Liver (tissue), 3 donors: ENCODE measurements at regions not wholly inside any gene's neighbourhood (a gene's known extent, or its start where the extent isn't known, plus 50 kb on each side); places are given as distances from the start of the nearest gene placed in this dataset.

Experiments used
- EGR1 ChIP-seq, 2 donors: IDR thresholded peaks; 2 replicates each; pipeline ENCODE4 v1.6.1; 2016 to 2018; ENCODE audit warnings: antibody characterized with exemption in 2 of 2, low read depth in 2 of 2
- FOXA1 ChIP-seq: IDR thresholded peaks from 2 replicates; pipeline ENCODE4 v1.6.1; 2016; ENCODE audit warnings: antibody characterized with exemption
- GABPA ChIP-seq, 2 donors: IDR thresholded peaks in 1 of 2; conservative IDR thresholded peaks in 1 of 2; 2 replicates each; pipeline ENCODE4 v1.6.1; 2016; ENCODE audit warnings: antibody characterized with exemption in 2 of 2, mild to moderate bottlenecking in 1 of 2, moderate library complexity in 1 of 2
- HNF4G ChIP-seq: IDR thresholded peaks from 2 replicates; pipeline ENCODE4 v1.6.1; 2016; ENCODE audit warnings: antibody characterized with exemption
- JUND ChIP-seq, 2 donors: IDR thresholded peaks; 2 replicates each; pipeline ENCODE4 v1.6.1; 2016; ENCODE audit warnings: antibody characterized with exemption in 2 of 2
- SP1 ChIP-seq: IDR thresholded peaks from 2 replicates; pipeline ENCODE4 v1.6.1; 2018; ENCODE audit warnings: antibody characterized with exemption, mild to moderate bottlenecking
- TAF1 ChIP-seq: conservative IDR thresholded peaks from 2 replicates; pipeline ENCODE4 v1.6.1; 2016; ENCODE audit warnings: antibody characterized with exemption, mild to moderate bottlenecking
- YY1 ChIP-seq: IDR thresholded peaks from 2 replicates; pipeline ENCODE4 v1.6.1; 2016; ENCODE audit warnings: antibody characterized with exemption, mild to moderate bottlenecking
- TF ChIP-seq, protein P1 (sequence below): fragments of 150-350 bp; IDR thresholded peaks from 2 replicates; pipeline ENCODE4 v1.5.1; 2017; ENCODE audit warnings: improper control_type of control experiment, low read depth, low read length; ENCODE audit not compliant: missing input control
- TF ChIP-seq, protein P2 (sequence below): IDR thresholded peaks from 2 replicates; pipeline ENCODE4 v1.6.1; 2016; ENCODE audit warnings: antibody characterized with exemption
- TF ChIP-seq, protein P3 (sequence below): IDR thresholded peaks from 2 replicates; pipeline ENCODE4 v1.6.1; 2016; ENCODE audit warnings: antibody characterized with exemption
- TF ChIP-seq, protein P4 (sequence below): IDR thresholded peaks from 2 replicates; pipeline ENCODE4 v1.6.1; 2016; ENCODE audit warnings: antibody characterized with exemption, mild to moderate bottlenecking
- TF ChIP-seq, protein P5 (sequence below): IDR thresholded peaks from 2 replicates; pipeline ENCODE4 v1.6.1; 2016; ENCODE audit warnings: antibody characterized with exemption
- donor health status: healthy.
- donor health status: healthy.

DNA sequence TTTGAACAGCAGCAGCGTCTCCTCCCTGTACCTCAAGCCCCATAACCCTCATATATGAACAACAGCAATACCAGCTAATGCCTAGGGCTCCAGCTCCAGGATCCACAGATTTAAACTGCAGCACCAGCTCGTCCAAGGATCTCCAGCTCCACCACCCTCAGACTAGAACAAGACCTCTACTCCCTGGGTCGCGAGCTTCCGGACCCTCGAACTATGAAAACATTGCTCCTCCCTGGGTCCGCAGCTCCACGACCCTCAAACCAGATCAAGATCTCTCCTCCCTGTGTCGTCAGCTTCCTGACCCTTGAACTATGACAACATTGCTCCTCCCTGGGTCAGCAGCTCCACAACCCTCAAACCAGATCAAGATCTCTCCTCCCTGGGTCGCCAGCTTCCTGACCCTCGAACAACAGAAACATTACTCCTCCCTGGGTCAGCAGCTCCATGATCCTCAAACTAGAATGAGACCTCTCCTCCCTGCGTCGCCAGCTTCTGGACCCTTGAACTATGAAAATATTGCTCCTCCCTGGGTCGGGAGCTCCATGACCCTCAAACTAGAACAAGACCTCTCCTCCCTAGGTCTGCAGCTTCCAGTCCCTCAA lies 339.0 kb upstream of the SULF2 start:
- TF ChIP-seq, protein P1, sequence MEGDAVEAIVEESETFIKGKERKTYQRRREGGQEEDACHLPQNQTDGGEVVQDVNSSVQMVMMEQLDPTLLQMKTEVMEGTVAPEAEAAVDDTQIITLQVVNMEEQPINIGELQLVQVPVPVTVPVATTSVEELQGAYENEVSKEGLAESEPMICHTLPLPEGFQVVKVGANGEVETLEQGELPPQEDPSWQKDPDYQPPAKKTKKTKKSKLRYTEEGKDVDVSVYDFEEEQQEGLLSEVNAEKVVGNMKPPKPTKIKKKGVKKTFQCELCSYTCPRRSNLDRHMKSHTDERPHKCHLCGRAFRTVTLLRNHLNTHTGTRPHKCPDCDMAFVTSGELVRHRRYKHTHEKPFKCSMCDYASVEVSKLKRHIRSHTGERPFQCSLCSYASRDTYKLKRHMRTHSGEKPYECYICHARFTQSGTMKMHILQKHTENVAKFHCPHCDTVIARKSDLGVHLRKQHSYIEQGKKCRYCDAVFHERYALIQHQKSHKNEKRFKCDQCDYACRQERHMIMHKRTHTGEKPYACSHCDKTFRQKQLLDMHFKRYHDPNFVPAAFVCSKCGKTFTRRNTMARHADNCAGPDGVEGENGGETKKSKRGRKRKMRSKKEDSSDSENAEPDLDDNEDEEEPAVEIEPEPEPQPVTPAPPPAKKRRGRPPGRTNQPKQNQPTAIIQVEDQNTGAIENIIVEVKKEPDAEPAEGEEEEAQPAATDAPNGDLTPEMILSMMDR = no peak
- no peak for TF ChIP-seq YY1
- TF ChIP-seq, protein P2, sequence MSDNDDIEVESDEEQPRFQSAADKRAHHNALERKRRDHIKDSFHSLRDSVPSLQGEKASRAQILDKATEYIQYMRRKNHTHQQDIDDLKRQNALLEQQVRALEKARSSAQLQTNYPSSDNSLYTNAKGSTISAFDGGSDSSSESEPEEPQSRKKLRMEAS = no peak
- no peak for TF ChIP-seq TAF1
- TF ChIP-seq, protein P3, sequence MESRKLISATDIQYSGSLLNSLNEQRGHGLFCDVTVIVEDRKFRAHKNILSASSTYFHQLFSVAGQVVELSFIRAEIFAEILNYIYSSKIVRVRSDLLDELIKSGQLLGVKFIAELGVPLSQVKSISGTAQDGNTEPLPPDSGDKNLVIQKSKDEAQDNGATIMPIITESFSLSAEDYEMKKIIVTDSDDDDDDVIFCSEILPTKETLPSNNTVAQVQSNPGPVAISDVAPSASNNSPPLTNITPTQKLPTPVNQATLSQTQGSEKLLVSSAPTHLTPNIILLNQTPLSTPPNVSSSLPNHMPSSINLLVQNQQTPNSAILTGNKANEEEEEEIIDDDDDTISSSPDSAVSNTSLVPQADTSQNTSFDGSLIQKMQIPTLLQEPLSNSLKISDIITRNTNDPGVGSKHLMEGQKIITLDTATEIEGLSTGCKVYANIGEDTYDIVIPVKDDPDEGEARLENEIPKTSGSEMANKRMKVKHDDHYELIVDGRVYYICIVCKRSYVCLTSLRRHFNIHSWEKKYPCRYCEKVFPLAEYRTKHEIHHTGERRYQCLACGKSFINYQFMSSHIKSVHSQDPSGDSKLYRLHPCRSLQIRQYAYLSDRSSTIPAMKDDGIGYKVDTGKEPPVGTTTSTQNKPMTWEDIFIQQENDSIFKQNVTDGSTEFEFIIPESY = no peak
- no peak for TF ChIP-seq SP1
- TF ChIP-seq, protein P4, sequence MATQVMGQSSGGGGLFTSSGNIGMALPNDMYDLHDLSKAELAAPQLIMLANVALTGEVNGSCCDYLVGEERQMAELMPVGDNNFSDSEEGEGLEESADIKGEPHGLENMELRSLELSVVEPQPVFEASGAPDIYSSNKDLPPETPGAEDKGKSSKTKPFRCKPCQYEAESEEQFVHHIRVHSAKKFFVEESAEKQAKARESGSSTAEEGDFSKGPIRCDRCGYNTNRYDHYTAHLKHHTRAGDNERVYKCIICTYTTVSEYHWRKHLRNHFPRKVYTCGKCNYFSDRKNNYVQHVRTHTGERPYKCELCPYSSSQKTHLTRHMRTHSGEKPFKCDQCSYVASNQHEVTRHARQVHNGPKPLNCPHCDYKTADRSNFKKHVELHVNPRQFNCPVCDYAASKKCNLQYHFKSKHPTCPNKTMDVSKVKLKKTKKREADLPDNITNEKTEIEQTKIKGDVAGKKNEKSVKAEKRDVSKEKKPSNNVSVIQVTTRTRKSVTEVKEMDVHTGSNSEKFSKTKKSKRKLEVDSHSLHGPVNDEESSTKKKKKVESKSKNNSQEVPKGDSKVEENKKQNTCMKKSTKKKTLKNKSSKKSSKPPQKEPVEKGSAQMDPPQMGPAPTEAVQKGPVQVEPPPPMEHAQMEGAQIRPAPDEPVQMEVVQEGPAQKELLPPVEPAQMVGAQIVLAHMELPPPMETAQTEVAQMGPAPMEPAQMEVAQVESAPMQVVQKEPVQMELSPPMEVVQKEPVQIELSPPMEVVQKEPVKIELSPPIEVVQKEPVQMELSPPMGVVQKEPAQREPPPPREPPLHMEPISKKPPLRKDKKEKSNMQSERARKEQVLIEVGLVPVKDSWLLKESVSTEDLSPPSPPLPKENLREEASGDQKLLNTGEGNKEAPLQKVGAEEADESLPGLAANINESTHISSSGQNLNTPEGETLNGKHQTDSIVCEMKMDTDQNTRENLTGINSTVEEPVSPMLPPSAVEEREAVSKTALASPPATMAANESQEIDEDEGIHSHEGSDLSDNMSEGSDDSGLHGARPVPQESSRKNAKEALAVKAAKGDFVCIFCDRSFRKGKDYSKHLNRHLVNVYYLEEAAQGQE = no peak
- TF ChIP-seq JUND (IDR thresholded peaks at IDR 0.05) = no peak
- no peak for TF ChIP-seq HNF4G
- TF ChIP-seq, protein P5, sequence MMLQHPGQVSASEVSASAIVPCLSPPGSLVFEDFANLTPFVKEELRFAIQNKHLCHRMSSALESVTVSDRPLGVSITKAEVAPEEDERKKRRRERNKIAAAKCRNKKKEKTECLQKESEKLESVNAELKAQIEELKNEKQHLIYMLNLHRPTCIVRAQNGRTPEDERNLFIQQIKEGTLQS = no peak
- TF ChIP-seq FOXA1 = no peak
- TF ChIP-seq EGR1 (IDR thresholded peaks at IDR 0.05; ENCODE audit: low read depth in 2 of 2) = no peak
- no peak for TF ChIP-seq GABPA (IDR thresholded peaks at IDR 0.05 in 1 of 2, conservative IDR thresholded peaks at IDR 0.05 in 1 of 2)
